A673 (cell line): ENCODE measurements at regions not wholly inside any gene's neighbourhood (a gene's known extent, or its start where the extent isn't known, plus 50 kb on each side); places are given as distances from the start of the nearest gene placed in this dataset.

ENCODE experiments used
- CTCF ChIP-seq: fragments of 300-800, 200-600 bp; sonication (generic); conservative IDR thresholded peaks from 2 replicates; pipeline ENCODE4 v1.5.1; 2017; ENCODE audit warnings: low read depth, mild to moderate bottlenecking, antibody characterized with exemption, low read length, moderate library complexity, mixed read lengths
- EZH2 ChIP-seq: fragments of 200-600 bp; sonication (generic); IDR thresholded peaks from 2 replicates; pipeline ENCODE4 v1.6.1; 2017; ENCODE audit warnings: borderline replicate concordance, low read depth, mild to moderate bottlenecking, mixed read lengths, antibody characterized with exemption, low read length; ENCODE audit not compliant: poor library complexity, severe bottlenecking

- TF ChIP-seq CTCF (no peak), EZH2 (no peak)
Observed at GRCh38 chr4:14308229-14308651, 680.7 kb upstream of the BOD1L1 start.
